DMS153 (cell line): ENCODE measurements at regions not wholly inside any gene's neighbourhood (a gene's known extent, or its start where the extent isn't known, plus 50 kb on each side); places are given as distances from the start of the nearest gene placed in this dataset.
"Not testable (repeated sequence)": the region's sequence is repeated elsewhere in the genome, so short reads cannot be mapped to it uniquely, and the experiment has no call there.

Source experiments
- DNase-seq: peaks from one replicate; lab custom pipeline; 2025; lab: John Stamatoyannopoulos, UW

- no peak for DNase-seq
Observed at GRCh38 chr5:162624110-162624509, 556.5 kb downstream of the GABRG2 start.

GRCh38 chr5:162637481-162637880 lies 569.9 kb downstream of the GABRG2 start:
- no peak for DNase-seq

- DNase-seq = no peak
Observed at GRCh38 chr5:162638849-162639248, 571.3 kb downstream of the GABRG2 start.

- no peak for DNase-seq
Observed at GRCh38 chr5:162641142-162641813, 573.7 kb downstream of the GABRG2 start.

GRCh38 chr5:162654661-162655405 lies 587.3 kb downstream of the GABRG2 start:
- no peak for DNase-seq

GRCh38 chr5:162657076-162657475 lies 589.5 kb downstream of the GABRG2 start:
- DNase-seq = no peak

GRCh38 chr5:162664846-162665245 lies 597.3 kb downstream of the GABRG2 start:
- no peak for DNase-seq

GRCh38 chr5:162668926-162669325 lies 601.4 kb downstream of the GABRG2 start:
- DNase-seq = no peak

GRCh38 chr5:162672061-162672460 lies 604.5 kb downstream of the GABRG2 start:
- no peak for DNase-seq

GRCh38 chr5:162683284-162683683 lies 615.7 kb downstream of the GABRG2 start:
- no peak for DNase-seq

GRCh38 chr5:162684145-162684544 lies 616.6 kb downstream of the GABRG2 start:
- DNase-seq = no peak

- no peak for DNase-seq
Observed at GRCh38 chr5:162685302-162685701, 617.7 kb downstream of the GABRG2 start.

GRCh38 chr5:162696272-162696671 lies 628.7 kb downstream of the GABRG2 start:
- not testable (repeated sequence) for DNase-seq

- DNase-seq = no peak
Observed at GRCh38 chr5:162699361-162699760, 631.8 kb downstream of the GABRG2 start.

- no peak for DNase-seq
Observed at GRCh38 chr5:162703914-162704313, 636.3 kb downstream of the GABRG2 start.

- DNase-seq = no peak
Observed at GRCh38 chr5:162711244-162711643, 643.7 kb downstream of the GABRG2 start.

- DNase-seq = no peak
Observed at GRCh38 chr5:162719720-162720119, 652.1 kb downstream of the GABRG2 start.

GRCh38 chr5:162721125-162721524 lies 653.6 kb downstream of the GABRG2 start:
- DNase-seq = no peak

GRCh38 chr5:162752612-162753011 lies 684.8 kb upstream of the CCNG1 start:
- no peak for DNase-seq

GRCh38 chr5:162762119-162762518 lies 675.3 kb upstream of the CCNG1 start:
- no peak for DNase-seq

GRCh38 chr5:162769019-162769418 lies 668.4 kb upstream of the CCNG1 start:
- DNase-seq = no peak

GRCh38 chr5:162785673-162786072 lies 651.7 kb upstream of the CCNG1 start:
- DNase-seq = no peak

- no peak for DNase-seq
Observed at GRCh38 chr5:162786234-162786633, 651.2 kb upstream of the CCNG1 start.

- DNase-seq = no peak
Observed at GRCh38 chr5:162796507-162796906, 640.9 kb upstream of the CCNG1 start.
